ENCODE measurements at regions not wholly inside any gene's neighbourhood (a gene's known extent, or its start where the extent isn't known, plus 50 kb on each side); places are given as distances from the start of the nearest gene placed in this dataset.

DNA sequence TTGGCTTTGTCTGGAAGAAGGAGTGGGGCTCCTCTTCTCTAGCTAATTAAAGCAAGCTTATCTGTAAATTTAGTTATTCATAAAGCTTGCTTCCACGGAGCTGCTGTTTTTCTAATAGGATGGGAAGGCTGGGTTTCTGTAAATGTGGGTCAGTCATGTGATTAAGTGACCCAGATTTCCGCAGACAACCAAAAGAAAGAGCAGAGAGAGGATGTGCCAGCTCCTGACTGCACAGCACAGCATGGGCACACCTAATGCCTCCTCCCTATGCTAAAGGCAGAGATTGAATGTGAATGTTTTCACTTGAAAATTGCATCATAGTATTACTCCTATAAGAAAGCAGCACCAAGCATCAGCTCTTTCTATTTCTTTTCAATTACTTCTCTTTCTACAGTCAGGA lies 160.2 kb downstream of the FAT3 start:
- DNase-seq, result no peak

DNA sequence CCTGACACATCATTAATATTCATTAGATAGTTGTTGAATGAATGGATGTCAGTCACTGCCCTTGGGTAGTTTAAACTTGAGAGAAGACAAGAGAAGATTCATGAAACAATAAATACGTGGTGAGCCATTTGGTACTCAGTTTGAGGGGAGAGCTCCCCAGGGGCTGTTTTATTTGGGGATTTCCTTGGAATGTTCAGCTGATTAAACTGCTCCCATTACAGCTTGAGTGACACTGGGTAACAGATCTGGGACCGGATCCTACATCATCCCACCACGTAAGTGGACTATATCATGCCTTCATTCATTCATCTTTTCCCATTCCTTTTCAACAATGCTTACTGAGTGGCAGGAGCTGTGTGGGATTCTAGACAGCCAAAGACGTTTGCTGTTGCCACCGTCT lies 162.0 kb downstream of the FAT3 start:
- no peak for DNase-seq

DNA sequence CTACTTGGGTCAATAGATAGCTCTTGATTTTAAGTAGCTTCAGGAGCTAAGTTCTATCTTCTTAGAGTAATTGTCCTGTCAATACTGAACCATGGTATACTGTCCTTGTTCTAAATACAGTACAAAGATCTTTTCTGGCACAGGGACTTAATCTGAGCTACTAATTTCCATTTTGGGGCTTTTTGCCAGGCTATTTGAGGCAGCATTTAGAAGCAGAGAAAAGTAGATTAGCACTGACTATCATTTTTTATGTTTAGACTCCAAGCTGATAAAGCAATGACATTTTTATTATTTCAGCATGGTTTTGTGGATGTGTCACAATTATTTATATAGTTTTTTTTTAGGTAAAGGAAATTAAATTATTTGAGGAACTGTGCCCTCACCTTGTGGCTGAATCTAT lies 163.2 kb downstream of the FAT3 start:
- no peak for DNase-seq

DNA sequence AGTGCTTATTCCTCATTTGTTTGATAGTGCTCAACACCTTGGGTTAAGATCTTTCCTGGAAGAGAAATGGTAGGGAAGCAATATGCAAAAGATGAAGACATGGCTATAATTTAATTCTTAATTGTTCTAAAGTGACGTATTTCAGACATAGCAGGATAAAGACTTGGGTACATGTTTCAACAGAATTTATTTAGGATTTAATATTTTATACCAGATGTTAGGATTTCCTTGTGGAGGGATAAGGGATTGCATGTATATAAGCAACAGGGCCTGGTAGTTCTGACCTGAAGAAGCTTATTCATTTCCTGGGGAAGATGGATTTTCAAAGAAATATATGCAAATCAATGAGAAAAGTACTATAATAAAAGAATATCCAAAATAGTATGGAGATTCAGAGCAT lies 163.8 kb downstream of the FAT3 start:
- no peak for DNase-seq

DNA sequence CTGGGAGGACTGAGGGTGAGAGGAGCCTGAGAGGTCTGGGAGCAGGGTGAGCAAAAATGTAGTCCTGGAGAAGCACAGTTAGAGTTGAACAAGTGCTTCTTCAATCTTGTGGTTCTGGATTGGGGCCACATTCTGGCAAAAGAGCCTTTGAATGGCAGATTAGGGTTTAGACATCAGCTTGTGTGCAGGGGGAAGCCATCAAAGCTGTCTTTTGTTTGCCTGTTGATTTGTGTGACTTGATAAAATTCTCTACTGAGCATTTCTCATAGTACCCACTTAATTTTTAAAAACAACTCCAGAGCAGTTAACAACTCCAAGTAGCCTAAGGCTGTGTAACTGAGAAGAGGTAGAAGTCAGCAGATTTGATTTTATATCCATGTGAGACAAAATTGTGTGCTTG lies 166.2 kb downstream of the FAT3 start:
- DNase-seq, result no peak

DNA sequence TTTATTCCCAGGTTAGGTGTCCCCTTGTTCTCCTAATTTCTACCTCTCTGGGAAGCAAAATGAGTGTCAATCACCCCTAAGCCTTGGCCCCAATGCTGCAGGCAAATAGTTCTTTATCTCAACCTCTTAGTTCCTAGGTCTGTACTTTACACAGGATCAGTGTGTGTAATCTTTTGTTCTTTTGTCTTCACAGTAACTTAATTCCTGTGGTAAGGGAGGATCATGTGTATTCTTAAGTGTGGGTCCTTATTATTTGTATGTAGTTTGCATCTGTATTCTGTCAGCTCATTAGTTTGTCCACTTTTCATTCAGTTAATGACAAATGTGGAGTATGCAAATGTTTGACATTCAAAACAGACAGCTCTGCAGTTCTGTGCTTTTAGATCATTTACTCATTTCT lies 166.7 kb downstream of the FAT3 start:
- no peak for DNase-seq

DNA sequence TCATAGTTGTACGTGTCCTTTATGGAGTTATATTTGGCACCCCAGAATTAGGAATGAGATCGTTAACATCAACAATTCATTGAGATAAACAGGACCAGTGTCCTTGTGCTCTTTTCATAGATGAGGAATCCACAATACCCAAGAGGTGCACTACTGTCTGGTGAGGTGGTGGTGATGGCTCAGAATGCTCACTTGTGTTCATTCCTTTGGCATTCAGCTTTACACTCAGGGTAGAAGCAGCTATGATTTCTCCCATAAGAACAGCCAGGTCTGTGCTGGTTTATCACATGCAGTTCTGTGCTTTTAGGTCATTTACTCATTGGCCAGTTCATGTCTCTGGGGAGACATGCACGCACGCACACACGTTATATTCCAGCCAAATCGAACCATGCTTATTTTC lies 167.2 kb downstream of the FAT3 start:
- DNase-seq, result no peak

DNA sequence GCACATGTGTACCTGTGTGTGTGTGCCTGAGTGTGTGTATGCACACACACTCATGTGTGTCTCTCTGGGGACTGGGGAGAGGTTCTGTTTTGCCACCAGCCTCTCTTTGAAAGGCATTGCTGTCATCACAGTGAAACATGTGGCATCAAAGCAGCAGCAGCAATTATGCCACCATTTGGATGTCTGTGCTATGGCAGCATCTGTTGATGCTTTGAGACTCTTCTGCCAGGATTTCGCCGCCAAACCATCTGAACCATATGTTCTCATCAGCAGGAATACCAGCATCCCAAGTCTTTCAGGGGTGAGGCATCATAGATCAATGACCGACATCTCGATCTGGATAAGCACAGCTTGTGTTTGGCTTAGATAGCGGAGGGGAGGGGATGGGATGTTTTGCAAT lies 168.6 kb downstream of the FAT3 start:
- no peak for DNase-seq

DNA sequence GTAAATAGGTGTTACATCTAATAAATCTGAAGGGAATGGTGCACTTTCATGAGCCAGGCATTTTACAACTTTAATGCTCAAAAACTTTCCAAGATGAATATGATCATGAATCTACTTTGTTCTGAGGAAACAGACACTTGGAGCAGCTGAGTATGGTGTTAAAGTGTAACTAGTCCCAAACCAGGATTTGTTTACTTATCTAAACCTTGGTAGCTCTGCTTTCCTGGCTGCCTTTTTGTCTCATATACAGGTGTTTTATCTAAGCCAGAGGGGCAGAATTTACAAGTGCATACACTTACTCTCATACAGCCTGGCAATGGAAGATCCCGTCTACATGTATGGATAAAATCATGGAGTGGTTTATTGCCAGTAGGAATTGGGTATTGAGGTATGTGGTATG lies 171.5 kb downstream of the FAT3 start:
- DNase-seq, result no peak

DNA sequence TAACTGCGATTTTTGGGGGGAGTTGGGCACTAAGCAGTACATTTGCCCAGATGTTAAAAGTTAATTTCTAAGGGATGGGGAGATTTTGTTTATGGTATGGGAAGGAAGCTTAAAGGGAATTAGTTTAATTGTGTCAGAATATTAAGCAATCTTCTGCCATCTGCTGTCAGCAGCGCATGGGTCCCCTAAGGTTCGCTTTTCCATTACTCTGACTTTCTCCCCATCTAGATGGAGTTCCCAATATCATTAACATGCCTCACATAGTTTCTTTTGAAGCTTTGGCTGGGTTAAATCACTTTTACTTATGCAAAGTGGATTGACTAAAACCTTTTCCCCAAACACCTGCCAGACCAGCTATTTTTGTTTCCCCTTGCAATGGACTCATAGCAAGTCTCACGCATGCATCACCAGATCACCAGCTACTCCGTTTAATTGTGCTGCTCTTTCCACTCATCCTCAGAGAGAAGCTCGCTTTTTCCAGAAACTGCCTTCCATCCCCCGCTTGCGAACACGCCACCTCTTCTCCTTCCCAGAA lies 172.7 kb downstream of the FAT3 start:
- DNase-seq, result no peak

DNA sequence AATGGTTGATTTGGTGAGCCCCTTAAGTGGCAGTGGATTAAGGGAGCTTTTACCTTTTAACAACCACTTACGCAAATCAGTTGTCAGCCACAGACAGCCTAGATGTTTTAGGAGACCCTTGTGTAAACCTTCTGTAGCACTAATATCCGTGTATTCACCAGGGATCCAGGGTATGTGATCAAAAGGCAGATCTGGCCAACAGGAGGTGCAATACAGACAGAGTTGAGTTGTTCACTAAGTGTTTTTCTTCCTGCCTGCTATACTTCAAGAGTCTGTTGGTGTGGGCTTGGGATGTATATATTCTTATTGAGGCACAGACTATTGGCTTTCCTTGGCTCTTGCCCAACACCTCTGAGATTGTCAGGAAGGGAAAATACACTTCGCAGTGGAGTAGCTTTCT lies 175.1 kb downstream of the FAT3 start:
- peak; percentile 38 for DNase-seq

DNA sequence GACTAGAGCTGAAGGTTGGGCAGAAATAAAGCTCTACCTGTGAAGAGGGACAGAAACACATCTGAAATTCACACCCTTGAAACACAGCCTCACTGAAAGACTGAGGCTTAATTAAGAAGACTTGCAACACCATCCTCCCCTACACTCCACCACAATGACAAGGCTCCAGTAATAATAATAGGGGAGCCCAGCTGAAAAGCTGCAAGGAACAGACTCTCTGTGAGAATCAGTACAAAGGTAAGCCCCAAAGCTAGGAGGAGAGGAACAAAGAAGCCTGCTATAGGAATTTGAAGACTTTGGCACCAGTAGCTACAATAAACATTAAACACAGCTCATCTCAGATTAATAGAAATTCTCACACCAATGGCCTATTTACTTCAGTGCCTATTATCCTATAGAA lies 176.9 kb downstream of the FAT3 start:
- no peak for DNase-seq

DNA sequence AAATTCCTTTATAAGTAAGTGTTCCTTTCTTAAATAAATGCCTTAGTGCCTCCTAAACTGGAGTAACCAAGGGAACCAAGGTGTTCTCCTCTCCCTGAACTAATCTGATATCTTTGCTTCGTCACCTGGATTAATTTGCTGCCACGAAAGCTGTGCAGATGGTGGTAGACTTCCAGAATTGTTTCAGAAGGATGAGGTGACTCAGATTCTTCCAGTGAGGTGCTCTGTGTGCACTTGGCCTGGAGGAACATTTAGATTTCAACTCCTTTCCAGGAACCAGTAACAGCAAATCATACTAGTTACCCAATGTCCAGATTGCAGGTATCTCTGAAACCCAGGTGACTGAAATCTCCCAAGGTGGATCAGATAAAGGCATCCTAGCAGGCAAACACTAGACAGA lies 181.9 kb downstream of the FAT3 start:
- DNase-seq, result no peak

DNA sequence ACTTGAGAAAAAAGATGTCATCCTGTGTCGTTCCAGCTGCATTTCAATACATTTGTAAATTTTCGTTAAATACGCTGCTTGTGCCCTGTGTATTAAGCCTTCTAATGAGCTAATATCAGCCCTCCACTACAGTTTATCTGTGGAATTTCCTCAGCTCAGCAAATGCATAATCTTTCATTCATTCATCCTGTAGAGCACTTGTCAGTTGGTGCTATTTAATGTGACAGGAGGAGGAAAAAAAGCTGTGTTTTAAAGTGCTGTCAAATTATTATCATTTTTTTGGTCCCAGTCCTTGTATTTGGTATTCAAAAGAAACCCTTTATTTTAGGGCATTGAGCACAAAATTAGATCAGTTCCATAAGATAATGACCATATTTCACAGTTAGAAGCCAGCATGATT lies 184.7 kb downstream of the FAT3 start:
- no peak for DNase-seq

DNA sequence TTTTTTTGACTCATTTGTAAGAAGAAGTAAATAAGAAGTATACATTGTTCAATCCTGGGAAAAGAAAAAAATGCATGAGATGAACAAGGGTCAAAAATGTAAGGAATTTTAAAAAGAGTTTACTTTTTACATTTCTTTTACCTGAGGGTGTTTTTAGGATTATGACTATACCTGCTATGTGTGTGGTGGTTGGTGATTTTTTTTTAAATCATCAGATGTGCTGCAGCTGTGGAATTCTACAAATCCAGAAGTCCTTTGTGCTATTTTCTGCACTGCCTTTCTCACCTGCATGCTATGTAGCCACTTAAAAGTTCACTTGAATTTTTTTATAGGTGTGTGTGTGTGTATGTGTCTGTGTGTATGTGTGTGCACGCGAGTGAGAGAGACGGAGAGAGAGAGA lies 185.3 kb downstream of the FAT3 start:
- no peak for DNase-seq

DNA sequence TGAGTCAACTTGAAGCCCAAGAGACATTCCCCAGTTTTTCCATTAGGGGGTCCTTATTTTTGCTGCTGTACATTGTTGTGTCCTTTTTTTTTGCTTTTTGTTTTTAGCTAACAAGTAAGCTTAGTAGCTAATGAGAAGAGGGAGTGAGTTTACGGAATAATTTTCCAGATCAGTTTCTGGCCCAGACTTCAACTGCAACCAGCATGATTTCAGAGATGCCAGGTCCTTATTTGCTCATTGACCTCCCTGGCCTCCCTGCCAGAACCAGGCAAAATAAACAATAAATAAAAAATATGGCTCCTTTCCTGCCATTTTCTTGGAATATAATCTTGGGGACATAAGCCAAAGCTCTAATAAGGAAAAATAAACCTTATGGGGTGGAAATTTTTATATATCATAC lies 185.9 kb downstream of the FAT3 start:
- no peak for DNase-seq

DNA sequence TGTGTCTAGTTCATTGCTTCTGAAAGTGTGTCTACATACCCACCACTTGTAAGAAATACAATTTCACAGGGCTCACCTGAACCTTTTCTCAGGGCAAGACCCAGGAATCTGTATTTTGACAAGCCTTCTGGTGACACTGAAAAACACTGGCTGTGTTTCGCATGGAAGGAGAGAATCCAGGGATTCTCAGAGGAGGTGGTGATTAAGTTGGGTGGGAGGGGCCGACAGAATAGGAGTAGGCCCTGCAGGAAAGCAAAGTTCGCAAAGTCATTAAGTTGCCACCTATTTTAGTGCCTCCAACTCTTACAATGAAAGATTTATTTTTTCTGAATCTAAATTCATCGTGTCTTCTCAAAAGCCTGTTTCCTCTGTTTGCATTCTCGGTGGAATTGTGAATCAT lies 186.8 kb downstream of the FAT3 start:
- no peak for DNase-seq

DNA sequence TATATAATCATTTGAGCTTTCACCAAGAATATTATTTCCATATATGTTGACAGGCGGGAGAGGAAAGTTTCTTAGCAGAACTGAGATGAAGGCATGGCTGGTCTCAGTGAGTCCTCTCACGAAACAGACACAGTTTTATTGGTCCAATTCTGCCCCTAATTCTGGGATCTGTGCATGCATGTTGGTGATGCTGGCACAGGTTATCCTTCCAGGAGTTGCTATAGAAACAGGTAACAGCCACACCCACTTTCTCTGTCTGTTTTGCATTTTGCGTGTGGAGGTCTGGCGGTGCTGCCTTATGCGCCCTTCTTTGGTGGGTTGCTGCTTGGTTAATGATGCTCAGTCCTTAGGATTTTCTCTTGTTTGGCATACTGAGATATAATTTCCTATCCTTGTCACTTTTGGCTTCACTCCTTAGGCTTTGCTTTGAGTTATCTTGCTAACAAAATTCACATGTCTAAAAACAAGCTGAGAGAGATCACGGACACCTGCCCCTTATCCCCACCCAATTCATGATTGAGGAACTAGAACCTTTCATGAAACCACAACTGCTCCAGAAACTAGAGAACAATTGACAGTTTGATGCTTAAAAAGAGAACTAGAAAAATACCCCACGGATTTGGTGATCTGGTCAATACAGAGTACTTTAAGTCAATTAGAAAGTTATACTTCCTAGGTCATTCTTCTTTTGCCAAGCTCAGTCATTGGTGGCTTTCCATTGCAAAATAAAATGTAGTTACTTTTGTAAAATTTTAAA lies 189.3 kb downstream of the FAT3 start:
- no peak for DNase-seq

DNA sequence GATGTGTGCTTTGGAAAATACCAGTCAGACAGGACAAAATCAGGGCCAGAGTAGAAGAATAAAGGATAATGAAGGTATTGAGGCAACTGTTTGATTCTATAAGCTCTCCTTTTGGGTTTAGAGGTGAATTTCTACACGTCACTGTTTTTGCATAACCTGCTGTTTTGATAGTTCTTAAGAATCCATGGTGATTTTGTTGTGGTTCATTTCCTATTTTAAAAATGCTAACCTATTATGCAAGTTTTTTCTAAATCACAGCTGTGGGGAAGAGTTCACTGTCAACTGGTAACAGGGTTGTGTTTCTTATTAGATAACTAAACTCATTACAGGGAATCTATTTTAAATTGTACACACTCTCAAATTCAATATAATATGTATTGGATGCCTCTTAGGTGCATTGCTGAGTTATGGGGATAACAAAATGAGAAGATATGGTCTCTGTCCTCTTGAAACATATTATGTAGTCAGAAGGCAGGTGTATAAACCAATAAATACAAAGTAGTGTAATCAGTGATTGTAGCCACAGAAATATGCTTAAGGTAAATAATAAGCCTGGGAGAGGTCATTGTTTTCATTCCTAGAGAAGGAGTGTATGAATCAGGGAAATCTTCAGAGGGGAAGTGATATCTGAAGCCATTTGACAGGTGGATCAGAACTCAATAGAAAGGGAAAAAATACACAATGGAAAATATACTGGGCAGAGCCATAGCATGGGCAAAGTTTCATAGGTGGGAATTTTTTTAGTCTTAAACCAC lies 192.5 kb downstream of the FAT3 start:
- no peak for DNase-seq

DNA sequence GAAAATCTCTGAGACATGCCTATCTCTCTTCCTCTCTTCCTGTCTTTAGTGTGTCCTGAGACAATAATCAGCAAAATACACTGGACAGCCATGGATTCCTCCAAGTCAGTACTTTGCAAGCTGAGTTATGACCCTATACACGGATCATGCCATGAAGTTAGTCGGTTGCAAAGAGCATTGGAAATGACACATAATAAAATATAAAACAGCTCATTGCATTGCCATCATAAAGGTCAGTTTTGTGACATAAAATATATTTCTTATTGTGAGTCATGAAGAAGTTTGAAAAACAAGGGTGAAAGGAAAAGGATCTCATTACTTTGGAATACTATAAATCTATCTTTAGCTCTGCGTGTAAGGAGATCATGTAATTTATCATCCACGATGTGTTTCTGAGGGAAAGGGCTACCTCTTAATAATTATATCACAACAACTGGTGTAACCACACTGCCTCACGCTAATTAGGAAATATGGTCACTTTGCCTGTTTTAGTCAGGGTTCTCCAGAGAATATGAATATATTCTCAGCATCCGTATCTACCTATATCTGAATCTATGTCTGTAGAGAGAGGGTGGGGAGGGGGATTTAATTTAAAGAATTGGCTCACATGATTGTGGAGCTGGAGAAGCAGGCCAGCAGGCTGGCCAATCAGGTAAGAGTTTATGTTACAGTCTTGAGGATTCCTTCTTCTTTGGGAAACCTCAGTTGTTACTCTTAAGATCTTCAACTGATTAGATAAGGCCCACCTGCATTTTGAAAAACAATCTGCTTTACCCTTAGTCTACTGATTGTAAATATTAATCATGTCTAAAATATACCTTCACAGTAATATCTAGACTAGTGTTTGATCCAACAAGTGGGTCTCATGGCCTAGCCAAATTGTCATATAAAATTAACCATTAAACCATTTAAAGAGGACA lies 198.8 kb downstream of the FAT3 start:
- DNase-seq, result peak; percentile 77

DNA sequence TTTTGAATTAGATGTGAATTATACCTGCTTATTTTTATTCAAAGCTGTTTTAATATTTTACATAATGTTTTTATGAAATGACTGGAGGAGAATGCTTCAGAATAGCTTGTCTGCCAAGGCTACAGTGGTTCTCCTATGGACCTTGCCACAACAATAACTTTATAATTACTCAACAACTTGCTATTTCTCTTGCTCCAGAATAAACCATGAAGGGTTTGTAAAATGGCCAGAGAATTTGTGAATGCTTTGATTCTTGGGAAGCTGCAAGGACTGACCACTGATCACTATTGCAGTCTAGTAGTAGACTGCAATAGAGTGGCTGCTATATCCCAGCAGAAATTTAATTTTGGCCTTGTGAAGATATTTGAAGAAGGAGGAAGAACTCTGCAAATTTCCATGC lies 199.7 kb downstream of the FAT3 start:
- peak; percentile 80 for DNase-seq

DNA sequence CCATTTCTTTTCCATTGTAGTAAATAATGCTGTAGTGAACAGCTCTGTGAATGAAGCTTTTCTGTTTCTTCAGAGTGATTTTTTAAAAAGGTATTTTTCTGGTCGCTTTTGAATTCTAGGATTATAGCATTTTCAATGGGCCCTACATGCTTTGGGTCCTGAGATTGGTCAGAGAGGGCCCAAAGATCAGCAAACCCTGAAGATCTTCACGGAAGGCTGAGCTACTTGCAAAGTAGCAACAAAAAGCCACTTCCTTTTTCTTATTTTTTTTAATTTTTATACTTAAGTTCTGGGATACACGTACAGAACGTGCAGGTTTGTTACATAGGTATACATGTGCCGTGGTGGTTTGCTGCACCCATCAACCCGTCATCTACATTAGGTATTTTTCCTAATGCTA lies 200.5 kb downstream of the FAT3 start:
- DNase-seq, result no peak

DNA sequence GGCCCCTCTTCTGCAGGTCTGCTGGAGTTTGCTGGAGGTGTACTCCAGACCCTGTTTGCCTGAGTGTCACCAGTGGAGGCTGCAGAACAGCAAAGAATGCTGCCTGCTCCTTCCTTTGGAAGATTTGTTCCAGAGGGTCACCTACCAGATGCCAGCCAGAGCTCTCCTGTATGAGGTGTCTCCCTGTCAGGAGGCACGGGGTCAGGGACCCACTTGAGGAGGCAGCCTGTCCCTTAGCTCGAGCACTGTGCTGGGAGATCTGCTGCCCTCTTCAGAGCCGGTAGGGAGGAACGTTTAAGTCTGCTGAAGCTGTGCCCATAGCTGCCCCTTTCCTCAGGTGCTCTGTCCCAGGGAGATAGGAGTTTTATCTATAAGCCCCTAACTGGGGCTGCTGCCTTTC lies 207.9 kb downstream of the FAT3 start:
- no peak for DNase-seq
